Stimulated activated CD8-positive, alpha-beta memory T cell treated with anti-CD3 and anti-CD28 coated beads, Interleukin-12 subunit alpha, Interleukin-12 subunit beta, amount 100 ng/mL, for 4 hours (primary cell): ENCODE measurements at regions not wholly inside any gene's neighbourhood (a gene's known extent, or its start where the extent isn't known, plus 50 kb on each side); places are given as distances from the start of the nearest gene placed in this dataset.

ENCODE experiments used
- DNase-seq: peaks from one replicate; pipeline ENCODE4 v3.0.0-alpha.2; 2020; ENCODE audit warnings: low read depth

DNA sequence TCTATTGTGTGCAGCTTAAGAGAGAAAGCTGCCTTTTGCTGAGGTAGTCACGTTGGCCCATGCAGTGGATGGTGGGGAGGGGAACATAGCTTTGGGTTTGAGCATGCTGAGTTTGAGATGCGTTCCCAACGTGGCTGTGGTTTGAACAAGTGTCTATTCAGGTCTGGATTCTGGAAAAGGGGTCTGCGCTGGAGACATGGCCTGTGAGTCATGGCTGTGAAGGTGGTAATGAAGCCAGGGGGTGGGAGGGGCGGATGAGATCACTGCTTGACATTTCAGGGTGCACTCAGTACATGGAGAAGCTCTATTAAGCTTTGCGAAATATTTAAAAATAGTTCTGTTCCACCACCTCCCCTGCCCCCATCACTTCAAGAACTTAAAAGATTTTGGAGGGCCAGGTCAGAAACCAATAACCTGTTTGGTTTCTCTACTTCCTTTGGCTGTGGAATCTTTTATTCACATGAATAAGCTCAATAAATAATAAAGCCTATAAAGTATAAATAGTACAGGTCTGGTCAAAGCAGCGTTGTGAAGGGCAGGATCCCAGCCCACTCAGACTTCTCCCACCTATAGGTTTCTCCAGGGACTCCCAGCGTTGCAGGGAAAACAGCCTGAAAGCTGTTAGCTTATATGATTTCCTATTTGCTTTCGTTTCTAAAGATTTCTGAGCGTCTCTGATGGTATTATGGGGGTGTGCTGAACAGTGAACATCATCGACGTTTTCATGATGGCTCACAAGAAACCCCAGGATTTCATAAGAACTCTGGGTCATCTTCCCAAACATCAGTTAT lies 189.9 kb downstream of the NSG2 start:
- no peak for DNase-seq

- no peak for DNase-seq
Measured at GRCh38 chr5:174236070-174236469, 190.6 kb downstream of the NSG2 start.

DNA sequence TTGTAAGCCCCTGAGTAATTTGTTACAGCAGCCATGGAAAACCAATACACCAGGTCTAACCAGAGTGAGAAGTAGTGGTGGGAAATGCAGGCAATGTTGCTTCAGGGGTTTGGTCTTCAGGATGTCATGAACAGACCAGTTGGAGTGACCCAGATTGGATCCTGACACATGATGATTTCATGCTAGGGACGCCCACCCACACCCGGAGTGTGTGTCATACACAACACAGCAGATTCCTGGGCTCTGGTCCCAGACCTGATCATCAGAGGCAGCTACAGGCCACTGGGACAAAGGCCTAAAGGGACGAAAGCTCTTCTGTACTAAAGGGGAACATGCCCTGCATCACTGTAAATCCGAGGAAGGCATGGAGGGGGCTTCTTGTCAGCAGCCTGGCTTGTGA lies 194.2 kb downstream of the NSG2 start:
- DNase-seq: no peak

- no peak for DNase-seq
Measured at GRCh38 chr5:174242573-174242972, 197.1 kb downstream of the NSG2 start.

DNA sequence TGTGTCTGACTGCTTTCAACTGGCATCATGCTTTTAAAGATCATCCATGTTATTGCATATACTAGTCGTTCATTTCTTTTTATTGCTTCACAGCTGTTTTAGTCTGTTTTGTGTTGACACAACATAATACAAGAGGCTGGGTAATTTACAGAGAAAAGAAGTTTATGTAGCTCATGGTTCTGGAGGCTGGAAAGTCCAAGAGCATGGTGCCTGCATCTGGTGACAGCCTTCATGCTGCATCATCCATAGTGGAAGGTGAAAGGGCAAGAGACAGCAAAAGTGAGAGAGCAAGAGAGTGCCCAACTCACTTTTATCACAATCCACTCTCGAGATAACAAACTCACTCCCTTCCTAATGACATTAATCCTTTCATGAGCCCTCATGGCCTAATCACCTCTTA lies 198.4 kb downstream of the NSG2 start:
- DNase-seq: no peak

- no peak for DNase-seq
Measured at GRCh38 chr5:174245516-174246075, 200.1 kb downstream of the NSG2 start.

DNA sequence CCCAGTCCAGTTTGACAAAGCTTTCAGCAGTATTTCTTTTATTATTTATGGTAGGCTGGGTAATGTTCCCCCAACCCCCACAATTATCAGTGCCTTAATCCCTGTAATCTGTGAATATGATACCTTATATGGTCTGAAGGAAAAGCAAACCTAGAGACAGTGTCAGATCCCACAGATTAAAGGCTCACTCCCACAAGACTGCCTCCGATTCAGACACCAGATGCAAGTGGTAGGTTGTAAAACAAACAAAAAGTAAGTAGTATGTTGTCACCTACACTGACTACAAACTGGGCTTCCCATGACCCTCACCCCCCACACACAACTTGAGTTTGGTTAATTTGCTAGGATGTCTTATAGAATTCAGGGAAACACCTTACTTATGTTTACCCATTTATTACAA lies 201.2 kb downstream of the NSG2 start:
- no peak for DNase-seq

- no peak for DNase-seq
Measured at GRCh38 chr5:174247301-174247700, 201.8 kb downstream of the NSG2 start.

DNA sequence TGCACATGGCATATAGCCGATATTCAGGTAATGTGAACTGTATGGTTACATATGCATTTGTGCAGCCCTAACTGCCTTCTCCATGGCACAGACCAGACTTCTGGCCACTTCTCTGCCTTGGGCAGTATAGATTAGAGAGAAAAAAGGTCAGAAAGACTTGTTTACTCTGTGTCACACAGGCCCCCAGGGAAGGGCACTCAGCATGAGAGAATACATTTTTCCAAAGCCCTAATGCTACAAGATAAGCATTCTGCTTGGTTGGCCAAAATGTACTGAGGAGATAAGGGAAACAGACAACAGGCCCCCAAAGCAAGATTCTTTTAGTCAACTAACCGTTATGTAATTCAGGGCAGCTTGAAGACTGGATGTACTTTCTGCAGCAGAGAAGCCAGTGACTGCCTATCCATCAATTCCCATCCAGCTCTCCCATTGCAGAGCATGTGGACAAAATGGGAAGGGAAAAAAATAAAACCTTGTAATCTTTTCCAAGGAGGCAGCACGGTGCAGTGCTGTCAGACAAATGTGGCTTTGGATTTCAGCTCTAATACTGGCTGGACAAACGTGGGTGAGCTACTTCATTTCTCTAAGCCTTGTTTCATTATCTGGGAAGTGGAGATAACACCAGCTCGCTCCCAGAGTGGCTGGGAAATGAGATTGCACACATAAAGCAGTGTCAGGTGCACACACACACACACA lies 205.9 kb downstream of the NSG2 start:
- no peak for DNase-seq

GRCh38 chr5:174252121-174252520 lies 206.6 kb downstream of the NSG2 start:
- no peak for DNase-seq

GRCh38 chr5:174259696-174260420 lies 214.4 kb downstream of the NSG2 start:
- no peak for DNase-seq

DNA sequence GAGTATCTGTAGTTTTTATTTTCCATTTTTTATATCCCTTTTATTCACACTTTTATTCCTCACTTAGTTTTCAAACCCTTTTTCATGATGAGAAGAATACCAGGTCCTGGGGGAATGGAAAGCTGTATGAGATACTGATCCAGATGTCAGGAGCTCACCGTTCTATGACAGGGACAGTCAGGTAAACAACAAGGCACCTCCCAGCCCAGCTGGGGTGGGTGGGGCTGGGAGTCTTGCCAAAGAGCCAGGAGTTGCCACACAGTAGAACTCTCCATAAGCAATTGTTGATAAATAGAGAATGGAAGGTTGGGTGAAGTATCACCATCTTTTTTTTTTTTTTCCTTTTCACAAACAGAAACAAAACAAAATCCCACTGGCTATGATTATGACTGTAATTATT lies 225.8 kb downstream of the NSG2 start:
- DNase-seq: no peak

- no peak for DNase-seq
Measured at GRCh38 chr5:174272671-174273070, 227.2 kb downstream of the NSG2 start.

DNA sequence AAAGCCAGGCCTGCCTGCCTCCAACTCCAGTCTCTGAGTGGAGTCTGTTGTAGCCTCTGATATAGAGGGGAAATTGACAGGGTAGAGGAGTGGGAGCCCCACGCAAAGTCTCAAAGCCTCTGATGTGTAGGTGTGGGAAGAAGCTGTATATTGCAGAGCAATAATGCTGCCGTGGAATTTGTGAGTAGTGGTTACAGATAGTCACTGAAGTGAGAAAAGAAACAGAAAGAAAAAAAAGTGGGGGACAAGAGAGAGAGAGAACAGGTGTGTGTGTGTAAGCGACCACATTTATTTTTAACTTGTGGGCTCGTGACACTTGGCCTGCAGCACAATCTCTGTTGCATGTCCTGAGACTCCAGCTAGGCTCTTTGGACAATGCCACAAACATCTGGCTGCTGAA lies 227.8 kb downstream of the NSG2 start:
- no peak for DNase-seq

DNA sequence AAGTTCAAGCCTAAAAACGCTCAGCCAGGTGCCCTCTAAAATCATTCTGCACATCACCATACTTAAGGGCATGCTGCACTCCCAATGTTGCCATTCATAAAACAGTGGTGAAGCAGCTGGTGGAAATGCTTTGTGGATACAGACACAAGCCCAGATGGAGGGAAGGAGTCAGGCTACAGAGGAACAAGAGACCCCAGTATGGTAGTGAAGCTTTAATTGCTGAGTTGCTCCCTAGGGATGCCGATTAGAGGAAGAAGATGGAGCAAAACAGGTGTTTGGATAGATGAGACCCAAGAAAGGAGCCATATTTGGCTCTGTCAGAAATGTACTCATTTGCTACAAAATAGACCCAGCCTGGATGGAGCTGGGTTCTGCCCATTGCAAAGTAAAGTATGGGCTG lies 230.5 kb downstream of the NSG2 start:
- DNase-seq: no peak

- DNase-seq: no peak
Measured at GRCh38 chr5:174281089-174281760, 235.7 kb downstream of the NSG2 start.

GRCh38 chr5:174281855-174282254 lies 236.3 kb downstream of the NSG2 start:
- no peak for DNase-seq

GRCh38 chr5:174282391-174282790 lies 236.9 kb downstream of the NSG2 start:
- DNase-seq: no peak

DNA sequence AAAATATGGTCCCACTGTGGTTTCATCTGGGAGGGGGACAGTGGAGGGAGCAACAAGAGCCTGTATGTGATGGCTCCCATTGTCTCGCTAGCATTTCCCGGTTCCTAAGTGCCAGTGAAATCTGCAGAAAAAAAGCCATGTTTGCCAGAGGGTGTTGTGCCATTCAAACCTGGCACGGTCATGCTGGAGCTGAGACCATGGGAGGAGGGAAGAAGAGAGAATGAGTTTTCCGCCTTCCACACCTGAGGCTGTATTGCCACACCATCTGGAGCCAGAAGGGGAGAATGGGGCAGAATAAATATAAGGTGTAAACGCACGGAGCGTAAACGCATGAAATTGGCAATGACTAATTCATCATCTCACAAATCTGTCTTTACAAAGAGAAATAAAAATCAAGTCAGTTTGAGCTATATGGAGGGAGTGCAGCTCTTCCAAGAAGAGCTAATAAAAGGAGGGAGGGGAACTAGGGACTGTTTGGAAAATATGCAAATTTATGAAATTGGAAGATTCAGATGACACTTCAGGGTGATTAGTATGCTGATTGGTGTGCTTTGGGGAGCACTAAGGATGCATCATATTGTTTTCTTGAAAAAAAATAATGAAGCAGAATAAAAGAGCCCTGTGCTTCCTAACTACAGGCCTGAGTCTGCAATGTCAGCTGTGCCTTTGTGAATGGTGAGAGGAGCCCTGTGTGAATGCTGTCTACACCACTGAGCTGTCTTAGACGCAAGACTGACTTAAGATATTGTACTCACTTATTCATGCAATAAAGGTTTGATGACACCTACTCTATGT lies 237.9 kb downstream of the NSG2 start:
- no peak for DNase-seq

DNA sequence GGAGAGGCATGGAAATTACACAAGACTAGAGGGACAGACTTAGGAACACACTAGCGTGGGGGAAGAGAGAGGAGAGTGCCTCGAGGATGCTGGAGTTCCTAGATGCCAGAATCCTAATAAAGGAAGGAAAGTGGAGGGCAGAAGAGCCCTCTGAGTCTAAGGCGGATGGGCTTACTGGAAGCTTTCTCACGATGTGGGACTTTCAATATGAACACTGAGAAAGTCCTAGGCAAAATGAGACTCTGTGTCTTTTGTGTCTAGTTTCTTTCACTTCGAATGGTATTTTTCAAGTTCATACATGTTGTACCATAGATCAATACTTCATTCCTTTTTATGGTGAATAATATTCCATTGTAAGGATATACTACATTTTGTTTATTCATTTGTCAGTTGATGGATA lies 239.4 kb downstream of the NSG2 start:
- DNase-seq: no peak

- no peak for DNase-seq
Measured at GRCh38 chr5:174287761-174288160, 242.3 kb downstream of the NSG2 start.
